SU-DHL-6 (cell line): ENCODE measurements at regions not wholly inside any gene's neighbourhood (a gene's known extent, or its start where the extent isn't known, plus 50 kb on each side); places are given as distances from the start of the nearest gene placed in this dataset.

Experiments used
- CTCF ChIP-seq: fragments of 200-600 bp; sonication (generic); IDR thresholded peaks from one replicate; pipeline ENCODE4 v1.5.1; 2017; ENCODE audit warnings: antibody characterized with exemption, mild to moderate bottlenecking, low read length, moderate library complexity; ENCODE audit not compliant: insufficient read depth, poor library complexity, severe bottlenecking
- EZH2phosphoT487 ChIP-seq: fragments of 200-600 bp; sonication (generic), shearing (Covaris generic); conservative IDR thresholded peaks from 2 replicates; pipeline ENCODE4 v1.6.1; 2018; ENCODE audit warnings: mild to moderate bottlenecking, antibody characterized with exemption, low read length, moderate library complexity, mixed read lengths

- TF ChIP-seq CTCF (no peak), EZH2phosphoT487 (no peak)
These were observed 454.6 kb upstream of the TRIB2 start for GRCh38 chr2:12261986-12262680.
